Dedifferentiated amniotic fluid mesenchymal stem cell (primary cell): ENCODE measurements at regions not wholly inside any gene's neighbourhood (a gene's known extent, or its start where the extent isn't known, plus 50 kb on each side); places are given as distances from the start of the nearest gene placed in this dataset.
"Not testable (repeated sequence)": the region's sequence is repeated elsewhere in the genome, so short reads cannot be mapped to it uniquely, and the experiment has no call there.

Source experiments
- DNase-seq: peaks from one replicate; pipeline ENCODE4 v3.0.0-alpha.2; 2016; ENCODE audit errors: extremely low spot score

- DNase-seq: no peak
Observed at GRCh38 chr9:19938990-19939733, 150.3 kb upstream of the SLC24A2 start.

GRCh38 chr9:19937121-19937520 lies 148.3 kb upstream of the SLC24A2 start:
- no peak for DNase-seq

GRCh38 chr9:19936598-19936997 lies 147.8 kb upstream of the SLC24A2 start:
- no peak for DNase-seq

- DNase-seq: no peak
Observed at GRCh38 chr9:19935422-19935821, 146.6 kb upstream of the SLC24A2 start.

- DNase-seq: no peak
Observed at GRCh38 chr9:19934301-19934871, 145.5 kb upstream of the SLC24A2 start.

- DNase-seq: no peak
Observed at GRCh38 chr9:19931098-19931890, 142.5 kb upstream of the SLC24A2 start.

- no peak for DNase-seq
Observed at GRCh38 chr9:19927560-19927959, 138.7 kb upstream of the SLC24A2 start.

GRCh38 chr9:19926774-19927173 lies 137.9 kb upstream of the SLC24A2 start:
- no peak for DNase-seq

GRCh38 chr9:19925674-19926503 lies 137.1 kb upstream of the SLC24A2 start:
- DNase-seq: peak; percentile 66

GRCh38 chr9:19924080-19924479 lies 135.2 kb upstream of the SLC24A2 start:
- DNase-seq: no peak

- peak; percentile 46 for DNase-seq
Observed at GRCh38 chr9:19922476-19923118, 133.8 kb upstream of the SLC24A2 start.

GRCh38 chr9:19920401-19920800 lies 131.6 kb upstream of the SLC24A2 start:
- no peak for DNase-seq

- no peak for DNase-seq
Observed at GRCh38 chr9:19918630-19919029, 129.8 kb upstream of the SLC24A2 start.

- no peak for DNase-seq
Observed at GRCh38 chr9:19914044-19914443, 125.2 kb upstream of the SLC24A2 start.

GRCh38 chr9:19913151-19913550 lies 124.3 kb upstream of the SLC24A2 start:
- DNase-seq: no peak

- no peak for DNase-seq
Observed at GRCh38 chr9:19903076-19903475, 114.2 kb upstream of the SLC24A2 start.

GRCh38 chr9:19901586-19901985 lies 112.7 kb upstream of the SLC24A2 start:
- no peak for DNase-seq

GRCh38 chr9:19896161-19896560 lies 107.3 kb upstream of the SLC24A2 start:
- no peak for DNase-seq

GRCh38 chr9:19895578-19895977 lies 106.7 kb upstream of the SLC24A2 start:
- DNase-seq: not testable (repeated sequence)

- peak; percentile 62 for DNase-seq
Observed at GRCh38 chr9:19895006-19895405, 106.2 kb upstream of the SLC24A2 start.

GRCh38 chr9:19885608-19886007 lies 96.8 kb upstream of the SLC24A2 start:
- no peak for DNase-seq
